CD4-positive, alpha-beta T cell treated with Interleukin-2 at 100 ng/mL for 4 hours (primary cell): ENCODE measurements at regions not wholly inside any gene's neighbourhood (a gene's known extent, or its start where the extent isn't known, plus 50 kb on each side); places are given as distances from the start of the nearest gene placed in this dataset.
"Not testable (repeated sequence)": the region's sequence is repeated elsewhere in the genome, so short reads cannot be mapped to it uniquely, and the experiment has no call there.

Source experiments
- DNase-seq: peaks from one replicate; pipeline ENCODE4 v3.0.0-alpha.2; 2020; ENCODE audit warnings: low spot score

DNA sequence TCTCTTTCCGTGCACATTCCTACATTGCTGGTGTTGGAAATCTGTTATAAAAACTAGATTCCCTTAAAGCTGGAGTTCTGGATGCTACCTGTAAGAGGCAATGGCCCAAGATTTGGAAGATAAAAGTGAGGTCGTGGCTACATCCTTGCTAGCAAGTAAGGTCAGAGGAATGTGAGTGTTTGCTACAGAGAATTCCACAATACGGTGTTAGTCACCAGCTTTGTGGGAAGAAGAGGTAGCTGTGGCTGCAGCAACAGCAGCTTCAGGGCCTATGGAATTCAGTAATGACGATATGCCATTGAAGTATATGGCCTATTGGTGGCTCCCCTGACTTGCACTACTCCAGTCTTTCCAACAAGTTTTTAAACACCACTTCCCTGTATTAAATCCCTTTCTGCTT, 227.7 kb upstream of the TMEM260 start:
- DNase-seq = no peak

DNA sequence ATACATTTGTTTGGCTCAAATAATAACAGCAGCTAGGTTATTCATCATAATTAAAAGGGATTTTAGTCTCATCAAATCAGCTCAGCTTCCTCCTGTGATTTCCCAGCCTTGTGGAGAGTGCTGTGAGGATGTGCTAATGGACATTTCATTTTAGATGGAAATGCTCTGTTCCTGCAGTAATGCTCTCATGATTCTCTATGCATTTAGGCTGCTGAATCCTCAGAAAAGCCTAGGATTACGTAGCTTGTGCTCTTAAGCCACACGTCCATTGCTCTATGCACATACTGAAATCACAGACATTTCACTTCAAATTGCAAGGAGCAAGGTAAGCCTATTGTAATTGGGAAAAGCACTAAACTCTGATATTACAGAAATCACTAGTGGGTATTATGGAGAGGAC, 226.6 kb upstream of the TMEM260 start:
- no peak for DNase-seq

DNA sequence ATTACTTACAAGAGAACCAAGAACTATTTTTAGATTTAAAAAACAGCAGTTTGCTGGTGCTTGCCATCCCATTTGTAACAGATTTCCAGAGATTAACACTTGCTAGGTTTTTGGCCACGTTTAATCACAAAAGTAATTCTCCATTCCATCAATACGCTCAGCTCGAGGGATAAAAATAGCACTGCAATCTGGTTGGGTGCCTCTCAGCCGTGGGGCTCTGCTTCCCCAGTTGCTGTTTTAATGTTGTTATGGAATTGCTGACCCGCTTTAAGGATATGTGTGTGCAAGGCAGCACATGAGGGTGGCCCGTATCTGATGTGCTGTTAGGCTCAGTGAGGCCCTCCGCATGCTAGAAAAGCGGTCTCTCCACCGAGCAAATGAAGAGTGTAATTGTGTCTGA, 222.2 kb upstream of the TMEM260 start:
- DNase-seq = no peak

DNA sequence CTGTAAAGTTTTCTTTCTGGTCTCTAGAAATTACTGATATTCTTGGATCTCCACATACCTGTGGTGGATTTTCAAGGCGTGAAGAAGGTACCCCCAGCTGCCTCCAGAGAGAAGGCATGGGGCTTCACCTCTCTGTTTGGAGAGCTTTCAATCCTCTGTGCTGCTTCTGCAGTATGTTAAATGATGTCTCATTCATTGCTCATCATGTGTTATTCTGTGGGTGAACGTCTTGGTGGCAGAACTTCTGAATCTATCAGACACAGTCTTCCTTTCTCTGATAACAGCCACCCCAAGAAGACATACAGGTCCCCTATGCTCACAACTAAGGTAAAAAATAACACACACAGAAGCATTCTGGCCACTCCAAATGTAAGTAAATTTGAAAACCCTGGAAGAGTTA, 221.3 kb upstream of the TMEM260 start:
- DNase-seq = no peak

DNA sequence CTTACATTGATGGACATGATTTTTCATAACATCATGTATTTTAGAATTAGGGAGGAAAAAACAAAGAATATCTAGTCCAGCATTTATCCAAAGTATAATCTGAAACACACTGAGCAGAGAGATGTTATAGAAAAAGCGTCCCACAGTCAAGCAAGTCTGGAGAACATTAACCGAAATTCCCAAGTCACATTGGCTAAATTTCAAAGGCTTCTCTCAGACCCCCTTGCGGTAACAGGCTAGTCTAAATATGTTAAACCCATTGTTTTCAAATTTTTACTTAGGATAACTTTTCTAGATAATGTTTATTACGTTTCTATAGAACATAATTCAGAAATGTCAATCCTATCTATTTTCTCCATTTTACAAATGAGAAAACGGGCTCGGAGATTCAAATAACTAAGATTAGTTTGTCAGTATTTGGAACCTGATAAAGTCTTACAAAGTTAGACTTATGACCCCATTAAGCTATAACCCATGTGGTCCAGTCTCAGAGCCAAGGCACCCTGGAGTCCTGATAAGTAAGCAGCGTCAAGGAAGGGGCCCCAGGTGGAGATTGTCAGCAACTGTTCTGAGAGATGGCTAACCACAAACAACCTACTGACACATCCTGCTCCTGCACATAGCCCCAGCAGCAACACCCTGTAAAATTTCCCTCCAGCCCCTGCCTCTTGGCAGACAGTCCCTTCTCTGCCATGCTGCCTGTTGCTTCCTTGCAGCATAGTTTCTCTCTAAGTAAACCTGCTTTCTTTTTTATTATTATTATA, 220.6 kb upstream of the TMEM260 start:
- no peak for DNase-seq

DNA sequence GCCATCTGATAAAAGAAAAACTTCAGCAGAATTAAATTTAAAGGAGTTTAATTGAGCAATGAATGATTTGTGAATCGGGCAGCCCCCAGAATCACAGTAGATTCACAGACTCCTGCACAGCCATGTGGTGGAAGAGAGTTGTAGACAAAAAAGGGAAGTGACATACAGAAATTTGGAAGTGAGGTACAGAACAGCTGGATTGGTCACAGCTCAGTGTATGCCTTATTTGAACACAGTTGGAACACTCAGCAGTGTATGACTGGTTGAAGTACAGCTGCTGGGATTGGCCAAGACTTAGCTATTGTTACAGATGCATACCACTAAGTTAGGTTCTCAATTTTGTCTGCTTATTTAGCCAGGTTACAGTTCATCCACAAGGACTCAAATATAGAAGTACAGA, 213.9 kb upstream of the TMEM260 start:
- DNase-seq = not testable (repeated sequence)

DNA sequence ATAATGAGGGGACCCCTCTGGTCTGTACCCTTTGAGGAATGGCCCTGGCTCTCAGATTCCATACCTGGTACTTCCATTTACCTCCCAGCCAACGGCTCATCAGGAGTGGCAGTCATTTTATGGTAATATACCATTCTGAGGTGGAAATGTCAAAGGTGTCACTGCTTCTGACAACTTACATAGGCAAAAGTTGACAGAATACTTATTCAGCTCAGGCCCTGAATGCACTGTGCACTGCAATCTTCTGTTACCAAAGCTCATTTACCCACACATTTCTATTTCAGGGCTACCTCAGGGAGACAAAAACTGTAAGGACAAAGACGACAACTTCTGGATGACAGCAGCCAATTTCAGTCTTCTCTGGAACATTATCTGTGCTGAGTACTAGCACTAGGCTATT, 212.2 kb upstream of the TMEM260 start:
- DNase-seq = no peak

DNA sequence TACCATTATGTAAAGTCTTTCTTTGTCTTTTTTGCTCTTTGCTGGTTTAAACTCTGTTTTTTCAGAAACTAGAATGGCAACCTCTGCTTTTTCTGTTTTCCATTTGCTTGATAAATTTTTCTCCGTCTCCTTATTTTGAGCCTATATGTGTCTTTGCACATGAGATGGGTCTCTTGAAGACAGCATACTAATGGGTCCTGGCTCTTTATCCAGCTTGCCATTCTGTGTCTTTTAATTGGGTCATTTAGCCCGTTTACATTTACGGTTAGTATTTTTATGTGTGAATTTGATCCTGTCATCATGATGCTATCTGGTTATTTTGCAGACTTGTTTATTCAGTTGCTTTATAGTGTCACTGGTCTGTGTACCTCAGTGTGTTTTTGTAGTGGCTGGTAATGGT, 207.9 kb upstream of the TMEM260 start:
- DNase-seq = no peak

DNA sequence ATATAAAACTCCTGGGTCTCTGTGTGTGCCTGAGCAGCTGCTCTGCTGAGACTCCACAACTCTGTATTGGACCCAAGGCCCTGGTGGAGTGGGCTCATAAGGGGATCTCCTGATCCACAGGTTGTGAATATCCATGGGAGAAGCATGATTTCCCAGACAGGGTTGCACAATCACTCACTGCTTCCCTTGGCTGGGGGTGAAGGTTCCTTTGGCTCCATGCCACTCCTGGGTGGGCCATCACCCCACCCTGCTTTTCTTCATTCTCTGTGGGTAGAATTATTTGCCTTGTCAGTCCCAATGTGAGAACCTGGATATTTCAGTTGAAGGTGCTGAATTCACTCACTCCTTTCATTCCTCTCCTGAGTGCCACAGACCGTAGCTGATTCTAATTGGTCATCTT, 205.2 kb upstream of the TMEM260 start:
- DNase-seq = no peak

DNA sequence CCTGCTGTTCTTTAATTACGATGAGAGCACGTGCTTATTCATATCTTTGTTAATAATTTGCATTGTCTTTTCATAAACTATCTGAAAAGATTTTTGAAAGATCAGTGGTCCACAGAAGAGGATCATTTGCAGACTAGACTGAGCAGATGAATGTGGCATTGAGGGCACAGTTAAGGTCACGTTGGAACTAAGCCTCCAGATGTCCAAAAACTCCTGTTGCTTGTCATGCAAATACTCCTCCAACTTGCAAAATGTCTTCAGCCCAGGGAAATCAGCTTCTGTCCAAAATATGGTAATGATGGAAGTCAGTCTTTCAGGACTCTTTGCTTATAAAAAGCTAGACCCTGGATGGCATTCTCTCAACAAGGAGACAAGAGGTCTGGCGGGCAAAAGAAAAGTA, 201.6 kb upstream of the TMEM260 start:
- DNase-seq = no peak

DNA sequence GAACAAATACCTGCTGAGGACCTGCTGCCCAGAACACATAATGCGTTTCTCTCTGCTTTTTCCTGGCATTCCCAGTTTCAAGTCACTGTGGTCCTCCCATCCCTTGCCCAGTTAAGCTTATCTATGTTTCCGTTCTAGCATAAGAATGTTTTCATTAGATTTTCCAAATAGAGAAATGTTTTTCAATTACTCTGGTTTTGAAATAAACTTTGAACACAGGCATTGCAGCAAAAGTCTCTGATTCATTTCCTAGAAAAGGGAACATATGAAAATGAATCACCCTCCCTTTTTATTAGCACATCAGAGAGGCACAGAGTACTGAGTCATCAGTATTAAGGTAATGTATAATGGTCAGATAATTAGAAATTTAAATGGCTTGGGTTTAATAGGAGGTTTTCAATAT, 201.1 kb upstream of the TMEM260 start:
- DNase-seq = no peak

DNA sequence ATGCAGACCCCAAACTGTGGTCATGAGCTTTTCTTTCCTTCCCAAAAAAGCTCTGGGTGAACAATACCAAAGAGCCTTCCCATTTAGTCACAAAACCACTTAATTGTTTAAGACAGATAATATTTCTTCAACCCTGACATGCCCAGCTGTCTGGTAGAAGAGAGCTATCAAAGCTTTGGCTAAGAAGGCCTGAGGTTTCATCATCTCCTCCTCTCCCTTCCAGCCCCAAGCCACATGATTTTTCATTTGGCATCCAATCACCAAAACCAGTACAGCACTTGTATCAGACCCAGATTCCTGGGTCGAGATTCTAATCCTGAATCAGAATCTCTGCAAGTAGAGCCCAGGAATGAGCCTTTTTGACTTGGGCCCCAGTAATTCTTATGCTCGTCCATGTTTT, 199.6 kb upstream of the TMEM260 start:
- no peak for DNase-seq

DNA sequence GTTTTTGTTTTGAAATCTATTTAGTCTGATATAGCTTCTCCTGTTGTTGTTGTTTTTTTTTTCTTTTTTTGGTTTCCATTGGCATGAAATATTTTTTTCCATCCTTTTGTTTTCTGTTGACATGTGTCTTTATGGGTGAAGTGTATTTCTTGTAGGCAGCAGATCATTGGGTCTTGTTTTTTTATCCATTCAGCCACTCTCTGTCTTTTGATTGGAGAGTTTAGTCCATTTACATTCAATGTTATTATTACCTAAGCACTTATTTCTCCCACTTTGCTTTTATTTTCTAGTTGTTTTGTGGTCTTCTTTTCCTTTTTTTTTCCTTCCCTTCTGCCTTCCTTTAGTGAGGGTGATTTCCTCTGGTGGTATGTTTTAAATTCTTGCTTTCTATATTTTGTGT, 193.6 kb upstream of the TMEM260 start:
- DNase-seq = no peak

DNA sequence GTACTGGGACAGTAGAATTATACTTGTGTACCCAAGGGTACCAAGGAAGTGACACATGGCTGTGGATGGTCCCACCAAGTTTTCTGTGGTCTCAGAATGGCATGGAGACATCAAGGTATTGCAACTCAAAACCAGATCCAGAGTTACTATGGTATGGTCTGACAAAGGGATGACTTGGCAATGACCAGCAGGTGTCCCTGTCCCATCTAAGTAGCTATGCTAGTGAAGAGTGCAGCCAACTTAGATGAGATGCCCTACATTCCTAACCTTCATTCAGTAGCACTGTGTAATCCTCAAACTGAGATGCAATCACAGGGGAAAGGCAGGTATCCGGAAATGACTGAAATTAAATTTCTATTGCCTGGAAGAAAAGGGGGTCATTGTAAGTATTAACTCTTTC, 188.7 kb upstream of the TMEM260 start:
- no peak for DNase-seq

DNA sequence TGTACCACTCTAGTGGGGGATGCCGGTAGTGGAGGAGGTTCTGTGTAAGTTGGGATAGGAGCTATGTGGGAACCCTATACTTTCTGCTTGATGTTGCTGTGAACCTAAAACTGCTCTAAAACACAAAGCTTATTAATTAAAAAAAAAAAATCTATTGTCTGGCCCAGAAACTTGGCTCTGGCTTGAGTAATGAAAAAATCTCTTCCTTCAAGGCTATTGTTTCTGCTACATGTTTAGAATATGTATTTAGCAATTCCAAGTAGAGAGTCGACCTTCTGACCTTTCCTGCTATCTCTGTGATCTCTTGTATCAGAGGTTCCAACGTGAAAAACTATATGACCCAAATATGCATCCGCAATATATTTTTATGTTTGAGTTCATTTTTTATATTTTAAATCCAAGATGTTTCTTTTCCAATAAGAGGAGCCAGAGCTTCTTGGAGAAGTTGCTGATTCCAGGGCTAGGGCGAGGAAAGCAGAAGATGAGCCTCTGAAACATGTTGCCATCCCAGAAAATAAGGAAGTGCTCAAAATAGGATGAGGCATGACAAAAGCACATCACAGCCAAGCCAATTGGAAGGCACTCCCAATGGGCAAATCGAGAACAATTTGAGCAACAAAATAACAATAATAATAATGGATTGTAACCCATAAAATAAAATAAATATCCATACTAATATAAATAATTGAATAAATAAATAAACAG, 184.6 kb upstream of the TMEM260 start:
- no peak for DNase-seq

DNA sequence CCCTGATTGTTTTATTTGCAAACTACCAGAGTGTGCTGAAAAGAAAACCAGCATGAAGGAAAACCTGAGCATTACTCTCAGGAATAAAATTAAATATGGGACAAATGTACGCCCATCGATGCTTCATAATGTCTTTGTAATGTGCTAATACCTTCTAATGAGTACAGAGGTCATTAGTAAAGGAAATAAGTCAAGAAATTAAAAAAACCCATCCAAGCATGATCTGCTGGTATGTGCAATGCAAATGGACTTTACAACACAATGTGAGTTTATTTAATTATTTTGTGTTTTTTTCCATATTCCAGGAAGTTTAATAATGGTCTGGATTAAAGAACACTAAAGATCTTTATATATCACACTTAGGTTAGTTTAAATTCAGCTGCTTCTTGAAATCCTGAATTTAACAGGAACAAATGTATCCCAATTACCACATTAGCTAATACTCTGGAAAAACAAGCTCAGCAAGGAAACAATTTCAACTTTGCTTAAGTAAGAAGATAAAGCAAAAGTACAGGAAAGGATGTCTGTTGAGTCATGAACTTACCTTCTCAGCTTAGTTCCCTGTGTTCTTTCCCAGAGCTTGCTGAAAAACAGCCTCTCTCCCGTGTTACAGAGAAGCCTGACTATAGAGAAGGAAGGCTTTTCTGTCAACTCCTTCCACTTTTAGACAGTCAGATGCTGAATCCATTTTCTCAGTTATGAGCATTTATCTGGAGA, 179.3 kb upstream of the TMEM260 start:
- DNase-seq = no peak

DNA sequence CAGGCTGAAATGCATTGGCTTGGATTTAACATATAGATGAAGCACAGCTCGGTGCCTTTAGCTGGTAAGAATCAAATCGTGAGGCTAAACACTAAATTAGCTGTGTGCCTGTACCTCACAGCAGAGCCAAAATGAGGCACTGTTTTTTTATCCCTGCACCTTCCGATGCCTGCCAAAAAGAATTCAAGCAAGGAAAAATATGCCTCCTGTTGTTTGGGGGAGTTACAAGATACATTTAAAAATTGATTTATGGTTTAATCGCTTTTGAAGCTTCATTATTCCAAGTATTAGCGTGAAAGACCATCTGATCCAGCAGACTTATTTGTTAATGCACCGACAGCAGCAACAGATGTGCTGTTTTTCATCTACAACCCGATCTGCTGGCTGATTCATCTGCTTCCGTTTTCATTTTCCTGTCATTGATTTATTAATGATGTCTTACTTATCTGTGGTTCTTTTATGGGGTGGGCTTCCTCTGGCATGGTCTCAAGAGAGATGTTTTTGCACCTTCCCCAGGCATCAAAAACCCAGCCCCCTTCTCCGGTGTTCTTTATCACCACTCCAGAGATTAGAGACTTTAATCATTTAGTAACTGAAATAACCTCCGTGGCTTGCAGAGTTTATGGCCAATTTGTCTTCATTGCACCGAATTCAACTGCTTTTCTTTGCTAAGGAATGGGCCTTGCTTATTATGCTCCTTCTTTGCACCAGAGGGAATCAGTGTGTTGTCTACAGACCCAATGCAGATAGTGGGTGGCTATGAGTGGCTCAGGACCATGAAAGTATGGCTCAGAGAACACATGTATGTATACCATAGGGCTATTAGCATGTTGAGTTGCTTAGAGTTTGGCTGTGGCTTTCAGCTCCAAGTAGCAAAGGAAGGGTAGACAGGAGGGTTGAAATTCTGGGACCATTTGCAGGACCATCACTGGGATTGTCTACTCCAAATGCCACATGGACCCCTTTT, 166.8 kb upstream of the TMEM260 start:
- DNase-seq = no peak

DNA sequence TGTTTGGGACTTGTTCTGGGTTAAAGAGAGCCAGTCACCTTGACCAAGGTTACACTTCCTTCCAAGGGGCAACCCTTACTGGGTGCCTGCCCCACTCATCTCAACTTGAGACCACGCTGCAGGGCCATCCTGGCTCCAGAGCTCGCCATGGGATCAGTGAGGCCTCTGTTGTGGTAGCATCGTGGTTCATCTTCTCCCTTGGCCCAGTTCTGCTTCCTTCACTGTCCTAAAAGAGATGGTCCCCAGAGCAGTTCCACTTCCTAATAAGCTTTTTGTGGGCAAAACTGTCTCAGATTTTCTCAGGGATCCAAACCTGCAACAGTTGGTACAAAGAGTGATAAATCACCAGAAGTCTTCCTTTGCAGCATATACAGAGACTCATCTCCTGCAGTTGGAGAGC, 165.9 kb upstream of the TMEM260 start:
- no peak for DNase-seq

DNA sequence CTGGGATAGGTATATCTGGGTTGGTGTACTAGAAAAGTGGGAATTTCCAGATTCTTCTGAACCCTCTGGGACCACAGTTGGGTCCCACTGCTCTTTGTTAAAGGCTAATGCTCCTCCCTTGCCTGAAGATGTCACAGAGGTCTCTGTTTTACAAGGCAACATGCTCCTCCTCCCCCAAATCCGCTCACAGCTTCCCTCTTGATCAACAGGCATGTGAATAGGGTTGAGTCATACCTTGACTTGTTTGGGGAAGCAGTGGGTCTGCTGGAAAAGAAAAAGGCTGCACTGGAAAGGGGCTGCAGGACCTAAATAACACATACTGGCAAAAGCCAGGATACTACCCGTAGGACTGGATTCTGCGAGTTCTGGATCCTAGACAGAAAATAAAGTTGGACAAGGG, 165.4 kb upstream of the TMEM260 start:
- no peak for DNase-seq

DNA sequence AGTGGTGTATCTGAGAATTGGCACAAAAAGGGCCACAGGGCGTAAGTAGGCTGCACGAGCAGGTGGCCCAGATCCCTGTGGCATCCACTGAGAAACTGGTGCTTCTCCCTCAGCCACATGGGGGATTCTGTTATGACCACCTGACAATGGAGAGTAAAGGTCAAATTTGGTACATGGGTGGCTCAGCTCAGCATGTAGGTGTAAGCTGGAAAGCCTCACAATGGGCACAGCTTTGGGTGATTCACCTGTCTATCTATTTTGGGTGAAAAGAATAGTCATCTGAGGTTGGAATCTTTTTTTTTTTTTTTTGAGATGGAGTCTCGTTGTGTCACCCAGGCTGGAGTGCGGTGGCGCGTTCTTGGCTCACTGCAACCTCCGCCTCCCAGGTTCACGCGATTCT, 163.4 kb upstream of the TMEM260 start:
- DNase-seq = no peak

DNA sequence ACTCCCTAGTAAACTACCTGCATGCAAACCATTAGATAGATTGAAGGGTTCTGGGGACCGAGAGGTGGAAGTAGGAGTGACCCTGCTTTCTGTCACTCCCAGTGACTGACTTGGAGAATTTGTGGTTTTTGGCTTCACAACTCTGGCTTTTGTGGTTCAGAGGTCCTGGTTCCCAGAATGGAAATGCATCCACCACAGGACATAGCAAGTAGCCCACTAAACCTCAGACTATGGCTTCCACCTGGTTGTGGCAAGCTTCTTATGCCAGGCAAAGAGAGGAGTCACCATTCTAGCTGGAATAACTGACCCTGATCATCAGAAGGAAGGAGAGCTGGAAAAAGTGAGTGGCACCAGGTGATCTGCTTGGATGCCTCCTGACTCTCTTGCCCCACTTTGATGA, 162.4 kb upstream of the TMEM260 start:
- no peak for DNase-seq

DNA sequence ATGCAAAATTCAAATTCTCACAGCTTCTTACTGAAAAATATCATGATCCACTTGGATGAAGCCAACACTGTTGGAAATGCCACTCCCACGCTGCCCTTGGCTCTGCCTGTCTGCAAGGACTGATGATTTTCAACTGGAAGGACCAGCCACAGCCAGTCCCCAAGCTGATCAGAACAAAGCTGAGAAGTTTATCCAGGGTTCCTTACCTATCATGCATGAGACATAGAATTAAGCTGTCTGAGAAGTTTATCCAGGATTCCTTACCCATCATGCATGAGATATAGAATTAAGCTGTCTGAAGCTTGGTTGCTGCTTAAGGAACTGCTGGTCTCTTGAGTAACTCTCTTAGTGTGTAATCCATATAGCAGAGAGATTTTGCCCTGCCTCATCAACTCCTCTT, 159.8 kb upstream of the TMEM260 start:
- no peak for DNase-seq
